SHP77 (cell line): ENCODE measurements at regions not wholly inside any gene's neighbourhood (a gene's known extent, or its start where the extent isn't known, plus 50 kb on each side); places are given as distances from the start of the nearest gene placed in this dataset.
"Not testable (repeated sequence)": the region's sequence is repeated elsewhere in the genome, so short reads cannot be mapped to it uniquely, and the experiment has no call there.

Source experiments
- DNase-seq, 2 experiments: peaks; one replicate each; lab custom pipeline; 2025; lab: John Stamatoyannopoulos, UW

GRCh38 chr1:164433141-164433817, 125.7 kb upstream of the PBX1 start:
- DNase-seq, result no peak

GRCh38 chr1:164433818-164434170, 125.2 kb upstream of the PBX1 start:
- no peak for DNase-seq

GRCh38 chr1:164440232-164440631, 118.8 kb upstream of the PBX1 start:
- DNase-seq, result peak in 1 of 2 experiments; percentile 35

- DNase-seq, result no peak
Observed at GRCh38 chr1:164443166-164443565, 115.8 kb upstream of the PBX1 start.

GRCh38 chr1:164443836-164444235, 115.1 kb upstream of the PBX1 start:
- no peak for DNase-seq

GRCh38 chr1:164446020-164446419, 113.0 kb upstream of the PBX1 start:
- no peak for DNase-seq

- DNase-seq, result no peak
Observed at GRCh38 chr1:164452549-164452948, 106.4 kb upstream of the PBX1 start.

GRCh38 chr1:164456272-164456671, 102.7 kb upstream of the PBX1 start:
- DNase-seq, result no peak

- not testable (repeated sequence) for DNase-seq
Observed at GRCh38 chr1:164459176-164459575, 99.8 kb upstream of the PBX1 start.

GRCh38 chr1:164466001-164466421, 93.0 kb upstream of the PBX1 start:
- DNase-seq, result no peak

GRCh38 chr1:164466429-164466828, 92.6 kb upstream of the PBX1 start:
- DNase-seq, result no peak

- no peak for DNase-seq
Observed at GRCh38 chr1:164470996-164471395, 88.0 kb upstream of the PBX1 start.

- no peak for DNase-seq
Observed at GRCh38 chr1:164472841-164473240, 86.1 kb upstream of the PBX1 start.

- no peak for DNase-seq
Observed at GRCh38 chr1:164473544-164473943, 85.4 kb upstream of the PBX1 start.

- DNase-seq, result no peak
Observed at GRCh38 chr1:164475834-164476233, 83.2 kb upstream of the PBX1 start.

- no peak for DNase-seq
Observed at GRCh38 chr1:164477343-164477742, 81.6 kb upstream of the PBX1 start.

- no peak for DNase-seq
Observed at GRCh38 chr1:164479242-164479641, 79.7 kb upstream of the PBX1 start.

GRCh38 chr1:164480285-164480907, 78.6 kb upstream of the PBX1 start:
- no peak for DNase-seq

- DNase-seq, result no peak
Observed at GRCh38 chr1:164495905-164496304, 63.1 kb upstream of the PBX1 start.

- DNase-seq, result no peak
Observed at GRCh38 chr1:164498792-164499191, 60.2 kb upstream of the PBX1 start.

- no peak for DNase-seq
Observed at GRCh38 chr1:164504749-164505148, 54.2 kb upstream of the PBX1 start.
